ENCODE measurements at regions not wholly inside any gene's neighbourhood (a gene's known extent, or its start where the extent isn't known, plus 50 kb on each side); places are given as distances from the start of the nearest gene placed in this dataset.
"Not testable (repeated sequence)": the region's sequence is repeated elsewhere in the genome, so short reads cannot be mapped to it uniquely, and the experiment has no call there.

DNA sequence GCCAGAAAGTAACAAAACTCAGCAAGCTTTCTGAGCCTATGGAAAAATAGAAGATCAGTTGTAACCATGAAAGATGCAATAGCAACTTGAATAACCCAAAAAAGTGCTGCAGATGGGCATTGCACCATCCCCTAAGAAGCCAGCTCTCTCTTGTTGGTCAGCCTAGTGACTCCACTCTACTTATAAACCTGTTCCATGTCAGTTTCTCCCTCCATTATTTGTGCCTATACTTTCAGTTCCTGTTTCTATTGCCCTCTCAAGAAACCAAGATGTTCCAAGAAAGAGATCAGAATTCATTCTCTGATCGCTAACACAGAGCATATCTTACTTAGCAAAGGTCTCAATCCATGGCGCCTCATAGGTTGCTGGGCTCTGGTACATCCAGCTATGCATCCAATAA, 170.3 kb upstream of the MAP2 start:
- CTCF ChIA-PET = no interaction called here
- TF ChIP-seq BHLHE40 (IDR thresholded peaks at IDR 0.05; ENCODE audit: borderline replicate concordance) (no peak), FOXK2 (IDR thresholded peaks at IDR 0.05) (no peak), ZNF384 (IDR thresholded peaks at IDR 0.05) (no peak), CTBP1 (IDR thresholded peaks at IDR 0.05; ENCODE audit: borderline replicate concordance) (no peak), TARDBP (IDR thresholded peaks at IDR 0.05) (no peak), ARNT (IDR thresholded peaks at IDR 0.05) (no peak), L3MBTL2 (conservative IDR thresholded peaks at IDR 0.05) (no peak), HDGF (IDR thresholded peaks at IDR 0.05; ENCODE audit: borderline replicate concordance) (no peak), NFRKB (IDR thresholded peaks at IDR 0.05) (no peak), SUZ12 (IDR thresholded peaks at IDR 0.05) (no peak), ELF4 (IDR thresholded peaks at IDR 0.05) (no peak), FOXM1 (IDR thresholded peaks at IDR 0.05; ENCODE audit: borderline replicate concordance) (no peak), LEF1 (IDR thresholded peaks at IDR 0.05; ENCODE audit: borderline replicate concordance) (no peak)
- POLR2A ChIA-PET = no interaction called here
- DNase-seq (ENCODE audit: extremely low spot score) = no peak

DNA sequence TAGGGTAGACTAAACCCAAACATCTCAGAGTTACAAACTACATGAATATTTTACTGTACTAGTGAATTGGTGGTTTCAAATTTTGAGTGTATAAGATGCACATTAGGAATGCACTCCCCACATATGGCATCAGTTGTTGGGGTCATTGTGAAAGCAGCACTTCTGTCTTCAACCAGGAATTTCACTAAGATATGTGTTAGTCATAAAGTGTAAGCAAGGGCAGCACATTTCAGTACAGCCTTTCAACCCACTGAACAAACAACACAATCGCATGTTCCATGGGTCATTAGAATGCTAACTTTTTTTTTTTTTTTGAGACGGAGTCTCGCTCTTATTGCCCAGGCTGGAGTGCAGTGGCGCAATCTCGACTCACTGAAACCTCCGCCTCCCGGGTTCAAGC, 164.1 kb upstream of the MAP2 start:
- CTCF ChIA-PET = no interaction called here
- POLR2A ChIA-PET = no interaction called here
- TF ChIP-seq FOXK2 (IDR thresholded peaks at IDR 0.05) (no peak), ZNF384 (IDR thresholded peaks at IDR 0.05) (no peak), BHLHE40 (IDR thresholded peaks at IDR 0.05; ENCODE audit: borderline replicate concordance) (no peak), SP1 (IDR thresholded peaks at IDR 0.05) (no peak), TARDBP (IDR thresholded peaks at IDR 0.05) (no peak), LEF1 (IDR thresholded peaks at IDR 0.05; ENCODE audit: borderline replicate concordance) (no peak), ELF4 (IDR thresholded peaks at IDR 0.05) (no peak), SUZ12 (IDR thresholded peaks at IDR 0.05) (no peak), NFRKB (IDR thresholded peaks at IDR 0.05) (no peak), L3MBTL2 (conservative IDR thresholded peaks at IDR 0.05) (no peak), FOXA1 (IDR thresholded peaks at IDR 0.05) (no peak), FOXM1 (IDR thresholded peaks at IDR 0.05; ENCODE audit: borderline replicate concordance) (no peak), HDGF (IDR thresholded peaks at IDR 0.05; ENCODE audit: borderline replicate concordance) (no peak), ARNT (IDR thresholded peaks at IDR 0.05) (no peak), CTBP1 (IDR thresholded peaks at IDR 0.05; ENCODE audit: borderline replicate concordance) (no peak)
- TF ChIP-seq, protein P1, sequence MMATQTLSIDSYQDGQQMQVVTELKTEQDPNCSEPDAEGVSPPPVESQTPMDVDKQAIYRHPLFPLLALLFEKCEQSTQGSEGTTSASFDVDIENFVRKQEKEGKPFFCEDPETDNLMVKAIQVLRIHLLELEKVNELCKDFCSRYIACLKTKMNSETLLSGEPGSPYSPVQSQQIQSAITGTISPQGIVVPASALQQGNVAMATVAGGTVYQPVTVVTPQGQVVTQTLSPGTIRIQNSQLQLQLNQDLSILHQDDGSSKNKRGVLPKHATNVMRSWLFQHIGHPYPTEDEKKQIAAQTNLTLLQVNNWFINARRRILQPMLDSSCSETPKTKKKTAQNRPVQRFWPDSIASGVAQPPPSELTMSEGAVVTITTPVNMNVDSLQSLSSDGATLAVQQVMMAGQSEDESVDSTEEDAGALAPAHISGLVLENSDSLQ (IDR thresholded peaks at IDR 0.05) = no peak
- no peak for DNase-seq (ENCODE audit: extremely low spot score)

DNA sequence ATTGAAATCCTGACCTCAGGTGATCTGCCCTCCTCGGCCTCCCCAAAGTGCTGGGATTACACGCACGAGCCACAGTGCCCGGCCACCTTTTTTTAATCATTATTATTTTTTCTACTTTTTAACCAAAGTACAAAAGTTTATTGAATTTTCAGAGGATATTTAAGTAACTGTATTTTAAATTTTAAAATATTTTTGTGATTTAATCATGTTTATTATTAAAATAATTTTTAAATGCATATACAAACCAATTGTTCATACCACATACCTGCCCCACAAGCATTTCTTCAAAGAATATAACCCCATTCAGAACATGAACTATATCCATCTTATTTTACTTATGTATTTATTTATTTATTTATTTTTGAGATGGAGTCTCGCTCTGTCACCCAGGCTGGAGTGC, 163.6 kb upstream of the MAP2 start:
- POLR2A ChIA-PET = no interaction called here
- CTCF ChIA-PET = no interaction called here
- DNase-seq (ENCODE audit: extremely low spot score) = no peak
- TF ChIP-seq FOXA1 (IDR thresholded peaks at IDR 0.05) (no peak), CTBP1 (IDR thresholded peaks at IDR 0.05; ENCODE audit: borderline replicate concordance) (no peak), NFRKB (IDR thresholded peaks at IDR 0.05) (no peak), SP1 (IDR thresholded peaks at IDR 0.05) (no peak), HDGF (IDR thresholded peaks at IDR 0.05; ENCODE audit: borderline replicate concordance) (no peak), ELF4 (IDR thresholded peaks at IDR 0.05) (no peak), LEF1 (IDR thresholded peaks at IDR 0.05; ENCODE audit: borderline replicate concordance) (no peak), BHLHE40 (IDR thresholded peaks at IDR 0.05; ENCODE audit: borderline replicate concordance) (no peak), ARNT (IDR thresholded peaks at IDR 0.05) (no peak), ZNF384 (IDR thresholded peaks at IDR 0.05) (no peak), FOXK2 (IDR thresholded peaks at IDR 0.05) (no peak)
- TF ChIP-seq, protein P1 (IDR thresholded peaks at IDR 0.05) = no peak

DNA sequence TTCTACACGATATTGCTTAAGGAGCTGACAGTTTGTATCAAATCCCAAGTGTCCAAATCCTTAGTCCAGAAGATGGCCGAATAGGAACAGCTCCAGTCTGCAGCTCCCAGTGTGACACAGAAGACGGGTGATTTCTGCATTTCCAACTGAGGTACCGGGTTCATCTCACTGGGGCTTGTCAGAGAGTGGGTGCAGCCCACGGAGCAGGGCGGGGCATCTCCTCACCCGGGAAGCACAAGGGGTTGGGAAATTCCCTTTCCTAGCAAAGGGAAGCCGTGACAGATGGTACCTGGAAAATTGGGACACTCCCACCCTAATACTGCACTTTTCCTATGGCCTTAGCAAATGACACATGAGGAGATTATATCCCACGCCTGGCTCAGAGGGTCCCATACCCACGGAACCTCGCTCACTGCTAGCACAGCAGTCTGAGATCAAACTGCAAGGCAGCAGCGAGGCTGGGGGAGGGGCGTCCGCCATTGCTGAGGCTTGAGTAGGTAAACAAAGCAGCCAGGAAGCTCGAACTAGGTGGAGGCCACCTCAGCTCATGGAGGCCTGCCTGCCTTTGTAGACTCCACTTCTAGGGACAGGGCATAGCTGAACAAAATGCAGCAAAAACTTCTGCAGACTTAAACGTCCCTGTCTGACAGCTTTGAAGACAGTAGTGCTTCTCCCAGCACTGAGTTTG, 162.3 kb upstream of the MAP2 start:
- CTCF ChIA-PET, POLR2A ChIA-PET: not testable (repeated sequence)

DNA sequence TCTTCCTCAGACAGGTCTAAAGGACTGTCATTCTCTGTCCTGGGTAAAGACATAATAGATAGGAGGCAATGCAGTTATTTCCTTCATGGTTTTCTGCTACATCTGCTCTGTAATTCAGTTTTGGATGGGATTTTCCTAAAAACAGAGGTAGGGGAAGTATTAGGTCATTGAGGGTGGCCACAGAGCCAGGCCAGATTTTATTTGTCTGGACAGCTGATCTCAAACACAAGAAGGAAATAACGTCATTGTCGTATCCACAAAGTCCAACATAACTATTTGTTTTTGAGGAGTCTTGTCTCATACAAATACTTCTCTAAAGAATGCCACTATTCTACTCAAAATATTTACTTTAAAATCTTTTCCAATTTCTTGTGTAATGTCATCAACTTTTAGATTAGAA, 154.8 kb upstream of the MAP2 start:
- no peak for TF ChIP-seq LEF1 (IDR thresholded peaks at IDR 0.05; ENCODE audit: borderline replicate concordance)
- TF ChIP-seq SUZ12 (IDR thresholded peaks at IDR 0.05) = no peak
- TF ChIP-seq ELF4 (IDR thresholded peaks at IDR 0.05) = no peak
- TF ChIP-seq SP1 (IDR thresholded peaks at IDR 0.05) = no peak
- TF ChIP-seq HDGF (IDR thresholded peaks at IDR 0.05; ENCODE audit: borderline replicate concordance) = no peak
- no peak for TF ChIP-seq FOXA1 (IDR thresholded peaks at IDR 0.05)
- no peak for TF ChIP-seq BHLHE40 (IDR thresholded peaks at IDR 0.05; ENCODE audit: borderline replicate concordance)
- TF ChIP-seq L3MBTL2 (conservative IDR thresholded peaks at IDR 0.05) = no peak
- TF ChIP-seq NFRKB (IDR thresholded peaks at IDR 0.05) = no peak
- TF ChIP-seq, protein P1 (IDR thresholded peaks at IDR 0.05) = no peak
- no peak for TF ChIP-seq FOXK2 (IDR thresholded peaks at IDR 0.05)
- no peak for TF ChIP-seq TARDBP (IDR thresholded peaks at IDR 0.05)
- TF ChIP-seq FOXM1 (IDR thresholded peaks at IDR 0.05; ENCODE audit: borderline replicate concordance) = no peak
- no peak for TF ChIP-seq ZNF384 (IDR thresholded peaks at IDR 0.05)
- no peak for TF ChIP-seq CTBP1 (IDR thresholded peaks at IDR 0.05; ENCODE audit: borderline replicate concordance)
- TF ChIP-seq ARNT (IDR thresholded peaks at IDR 0.05) = no peak
- POLR2A ChIA-PET = no interaction called here
- DNase-seq (ENCODE audit: extremely low spot score) = no peak
- CTCF ChIA-PET = no interaction called here

More for the DNA sequence above, 162.3 kb upstream of the MAP2 start:
- DNase-seq (ENCODE audit: extremely low spot score) = not testable (repeated sequence)

DNA sequence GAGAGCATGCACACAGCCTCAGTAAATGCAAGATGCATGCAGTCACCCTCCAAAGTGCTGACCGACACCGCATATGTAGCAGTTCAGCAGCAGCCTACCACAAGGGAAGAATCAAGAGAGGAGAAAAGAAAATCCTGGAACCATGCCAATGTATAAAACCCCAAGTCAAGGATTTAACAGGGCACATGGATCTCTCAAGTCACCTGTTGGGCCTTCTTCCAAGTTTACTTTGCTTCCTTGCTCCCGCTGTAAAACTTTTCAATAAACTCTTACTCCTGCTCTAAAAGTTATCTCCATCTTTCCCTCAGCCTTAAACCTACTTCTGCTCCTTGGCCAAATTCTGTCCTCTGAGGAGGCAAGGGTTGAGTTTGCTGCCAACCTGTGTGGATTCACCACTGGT, 147.8 kb upstream of the MAP2 start:
- TF ChIP-seq LEF1 (IDR thresholded peaks at IDR 0.05; ENCODE audit: borderline replicate concordance) = no peak
- no peak for TF ChIP-seq CTBP1 (IDR thresholded peaks at IDR 0.05; ENCODE audit: borderline replicate concordance)
- TF ChIP-seq HDGF (IDR thresholded peaks at IDR 0.05; ENCODE audit: borderline replicate concordance) = no peak
- no peak for TF ChIP-seq ELF4 (IDR thresholded peaks at IDR 0.05)
- TF ChIP-seq NFRKB (IDR thresholded peaks at IDR 0.05) = no peak
- TF ChIP-seq, protein P1 (IDR thresholded peaks at IDR 0.05) = no peak
- no peak for TF ChIP-seq FOXK2 (IDR thresholded peaks at IDR 0.05)
- no peak for TF ChIP-seq BHLHE40 (IDR thresholded peaks at IDR 0.05; ENCODE audit: borderline replicate concordance)
- TF ChIP-seq ZNF384 (IDR thresholded peaks at IDR 0.05) = no peak
- no peak for TF ChIP-seq TARDBP (IDR thresholded peaks at IDR 0.05)
- ChIA-PET CTCF (no interaction called here), POLR2A (no interaction called here)
- DNase-seq (ENCODE audit: extremely low spot score) = no peak
